ENCODE measurements at regions not wholly inside any gene's neighbourhood (a gene's known extent, or its start where the extent isn't known, plus 50 kb on each side); places are given as distances from the start of the nearest gene placed in this dataset.

GRCh38 chr17:77497578-77497934, 356.8 kb downstream of the SEC14L1 start:
- peaks cover 37% of the 10 kb centered on the region for H3K36me3 ChIP-seq (ENCODE audit: insufficient read depth, low read length)
- H3K27me3 ChIP-seq (ENCODE audit: insufficient read depth, low read length) = no peaks in the 10 kb centered on the region
- no peaks in the 10 kb centered on the region for H3K4me1 ChIP-seq (ENCODE audit: insufficient read depth, low read length)
- no peak overlapping the region for H2AFZ ChIP-seq (ENCODE audit: low read depth, low read length)
- no peaks in the 10 kb centered on the region for H3K9me3 ChIP-seq (ENCODE audit: low read length)
- H3K4me3 ChIP-seq (ENCODE audit: low read length) = no peak overlapping the region

- Histone ChIP-seq H3K27me3 (ENCODE audit: insufficient read depth, low read length) (no peaks in the 10 kb centered on the region), H3K4me1 (ENCODE audit: insufficient read depth, low read length) (no peaks in the 10 kb centered on the region), H2AFZ (ENCODE audit: low read depth, low read length) (no peak overlapping the region), H3K9me3 (ENCODE audit: low read length) (no peaks in the 10 kb centered on the region), H3K36me3 (ENCODE audit: insufficient read depth, low read length) (peaks cover 31% of the 10 kb centered on the region), H3K4me3 (ENCODE audit: low read length) (no peak overlapping the region)
Measured at GRCh38 chr17:77498091-77498741, 357.4 kb downstream of the SEC14L1 start.

- no peaks in the 10 kb centered on the region for H3K9me3 ChIP-seq (ENCODE audit: low read length)
- peaks cover 25% of the 10 kb centered on the region for H3K36me3 ChIP-seq (ENCODE audit: insufficient read depth, low read length)
- no peaks in the 10 kb centered on the region for H3K4me1 ChIP-seq (ENCODE audit: insufficient read depth, low read length)
- no peak overlapping the region for H2AFZ ChIP-seq (ENCODE audit: low read depth, low read length)
- no peaks in the 10 kb centered on the region for H3K27me3 ChIP-seq (ENCODE audit: insufficient read depth, low read length)
- no peak overlapping the region for H3K4me3 ChIP-seq (ENCODE audit: low read length)
Measured at GRCh38 chr17:77498791-77499698, 358.3 kb downstream of the SEC14L1 start.

DNA sequence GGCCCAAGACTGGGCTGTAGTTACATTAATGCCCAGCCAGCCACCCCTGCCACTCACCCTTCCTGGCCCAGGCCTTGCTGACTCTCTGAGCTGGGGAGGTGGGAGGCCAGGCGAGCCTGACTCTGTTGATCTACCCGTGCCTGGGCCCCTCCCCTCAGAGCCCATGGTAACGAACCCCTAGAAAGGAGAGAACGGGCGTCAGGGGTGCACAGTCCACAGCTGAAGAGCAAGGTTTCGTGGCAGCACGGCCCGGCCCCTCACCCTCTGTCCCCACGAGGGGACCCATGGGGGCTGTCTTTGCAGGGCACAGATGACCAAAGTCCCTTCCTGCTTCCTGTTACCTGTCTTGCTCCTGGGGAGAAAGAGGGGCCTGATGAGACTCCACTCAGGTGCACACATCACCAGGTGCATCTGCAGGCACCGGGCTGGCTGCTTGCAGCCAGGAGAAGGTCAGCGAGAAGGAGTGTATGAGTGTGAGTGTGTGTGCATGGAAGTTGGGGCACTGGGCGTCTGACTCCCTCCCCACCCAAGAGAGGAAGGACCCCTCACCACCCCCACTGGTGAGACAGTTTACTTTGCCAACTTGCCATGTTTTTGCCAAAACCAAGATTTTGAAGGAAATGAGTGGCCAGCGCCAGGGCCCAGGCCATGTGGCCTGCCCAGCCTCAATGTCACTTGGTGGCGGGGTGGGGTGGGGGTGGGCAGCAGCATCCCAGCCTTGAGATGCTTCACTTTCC, 359.1 kb downstream of the SEC14L1 start:
- H3K27me3 ChIP-seq (ENCODE audit: insufficient read depth, low read length) = no peaks in the 10 kb centered on the region
- H3K36me3 ChIP-seq (ENCODE audit: insufficient read depth, low read length) = peaks cover 19% of the 10 kb centered on the region
- H3K9me3 ChIP-seq (ENCODE audit: low read length) = no peaks in the 10 kb centered on the region
- H3K4me3 ChIP-seq (ENCODE audit: low read length) = no peak overlapping the region
- H3K4me1 ChIP-seq (ENCODE audit: insufficient read depth, low read length) = no peaks in the 10 kb centered on the region
- no peak overlapping the region for H2AFZ ChIP-seq (ENCODE audit: low read depth, low read length)

DNA sequence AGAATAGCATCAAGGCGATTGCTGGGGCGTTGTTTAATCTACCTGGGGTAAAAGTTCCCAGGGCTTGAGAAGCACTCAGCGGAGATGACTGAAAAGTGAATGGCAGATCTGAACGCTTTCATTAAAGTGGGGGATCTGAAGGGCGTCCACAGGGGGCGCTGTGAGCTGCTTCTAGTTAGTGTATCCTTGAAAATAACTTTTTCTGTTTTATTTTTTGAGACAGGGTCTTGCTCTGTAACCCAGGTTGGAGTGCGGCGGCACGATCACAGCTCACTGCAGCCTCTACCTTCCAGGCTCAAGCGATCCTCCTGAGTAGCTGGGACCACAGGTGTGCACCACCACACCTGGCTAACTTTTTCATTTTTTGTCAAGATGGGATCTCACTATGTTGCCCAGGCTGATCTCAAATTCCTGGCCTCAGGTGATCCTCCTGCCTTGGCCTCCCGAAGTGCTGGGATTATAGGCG, 360.4 kb downstream of the SEC14L1 start:
- peaks cover 13% of the 10 kb centered on the region for H3K36me3 ChIP-seq (ENCODE audit: insufficient read depth, low read length)
- H3K27me3 ChIP-seq (ENCODE audit: insufficient read depth, low read length) = no peaks in the 10 kb centered on the region
- H3K4me3 ChIP-seq (ENCODE audit: low read length) = no peak overlapping the region
- no peaks in the 10 kb centered on the region for H3K9me3 ChIP-seq (ENCODE audit: low read length)
- H2AFZ ChIP-seq (ENCODE audit: low read depth, low read length) = no peak overlapping the region
- H3K4me1 ChIP-seq (ENCODE audit: insufficient read depth, low read length) = no peaks in the 10 kb centered on the region

DNA sequence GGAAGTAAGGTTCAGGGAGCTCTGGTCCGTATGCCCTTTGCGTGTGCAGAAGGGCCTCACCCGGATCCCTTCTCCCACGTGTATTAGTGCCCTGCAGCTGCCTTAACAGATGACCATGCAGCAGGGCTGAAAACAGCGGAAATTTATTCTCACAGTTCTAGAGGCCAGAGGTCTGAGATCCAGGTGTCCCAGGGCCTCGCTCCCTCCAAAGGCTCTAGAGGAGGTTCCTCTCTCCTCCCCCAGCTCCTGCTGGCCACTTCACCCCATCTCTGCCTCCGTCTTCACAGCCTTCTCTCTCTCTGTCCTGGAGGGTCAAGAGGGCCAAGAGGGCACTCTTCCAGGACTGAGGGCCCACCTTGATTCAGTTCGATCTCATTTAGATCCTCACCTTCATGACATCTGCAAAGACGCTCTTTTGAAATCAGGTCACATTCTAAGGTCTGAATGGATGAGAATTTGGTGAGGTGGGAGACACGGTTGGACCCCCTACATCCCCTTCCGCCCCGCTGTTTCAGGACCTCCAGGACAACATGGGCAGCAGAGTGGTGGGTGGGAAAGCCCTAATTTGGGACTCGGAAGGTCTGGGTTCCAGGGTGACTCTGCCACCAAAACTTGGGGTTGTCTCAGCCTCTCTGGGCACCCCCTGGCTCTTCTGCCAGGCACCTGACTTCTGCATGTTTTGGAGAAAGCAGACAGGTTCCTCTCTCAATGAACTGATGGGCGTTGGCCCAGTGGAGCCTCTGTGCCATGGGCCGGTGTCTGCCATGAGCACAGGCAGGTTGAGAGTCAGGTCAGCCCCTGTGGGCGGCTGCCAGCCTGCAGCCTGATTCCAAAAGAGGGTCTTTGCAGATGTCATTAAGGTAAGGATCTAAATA, 361.2 kb downstream of the SEC14L1 start:
- Histone ChIP-seq H3K4me1 (ENCODE audit: insufficient read depth, low read length) (no peaks in the 10 kb centered on the region), H3K36me3 (ENCODE audit: insufficient read depth, low read length) (peaks cover 8% of the 10 kb centered on the region), H2AFZ (ENCODE audit: low read depth, low read length) (no peak overlapping the region), H3K27me3 (ENCODE audit: insufficient read depth, low read length) (no peaks in the 10 kb centered on the region), H3K9me3 (ENCODE audit: low read length) (no peaks in the 10 kb centered on the region), H3K4me3 (ENCODE audit: low read length) (no peak overlapping the region)

GRCh38 chr17:77502626-77503292, 362.0 kb downstream of the SEC14L1 start:
- Histone ChIP-seq H3K4me3 (ENCODE audit: low read length) (no peak overlapping the region), H2AFZ (ENCODE audit: low read depth, low read length) (no peak overlapping the region), H3K9me3 (ENCODE audit: low read length) (no peaks in the 10 kb centered on the region), H3K36me3 (ENCODE audit: insufficient read depth, low read length) (peaks cover 8% of the 10 kb centered on the region), H3K27me3 (ENCODE audit: insufficient read depth, low read length) (no peaks in the 10 kb centered on the region), H3K4me1 (ENCODE audit: insufficient read depth, low read length) (no peaks in the 10 kb centered on the region)

- Histone ChIP-seq H3K4me1 (ENCODE audit: insufficient read depth, low read length) (no peaks in the 10 kb centered on the region), H3K27me3 (ENCODE audit: insufficient read depth, low read length) (no peaks in the 10 kb centered on the region), H3K36me3 (ENCODE audit: insufficient read depth, low read length) (peaks cover 5% of the 10 kb centered on the region), H3K9me3 (ENCODE audit: low read length) (no peaks in the 10 kb centered on the region), H3K4me3 (ENCODE audit: low read length) (no peak overlapping the region), H2AFZ (ENCODE audit: low read depth, low read length) (no peak overlapping the region)
Measured at GRCh38 chr17:77503293-77503655, 362.5 kb downstream of the SEC14L1 start.

DNA sequence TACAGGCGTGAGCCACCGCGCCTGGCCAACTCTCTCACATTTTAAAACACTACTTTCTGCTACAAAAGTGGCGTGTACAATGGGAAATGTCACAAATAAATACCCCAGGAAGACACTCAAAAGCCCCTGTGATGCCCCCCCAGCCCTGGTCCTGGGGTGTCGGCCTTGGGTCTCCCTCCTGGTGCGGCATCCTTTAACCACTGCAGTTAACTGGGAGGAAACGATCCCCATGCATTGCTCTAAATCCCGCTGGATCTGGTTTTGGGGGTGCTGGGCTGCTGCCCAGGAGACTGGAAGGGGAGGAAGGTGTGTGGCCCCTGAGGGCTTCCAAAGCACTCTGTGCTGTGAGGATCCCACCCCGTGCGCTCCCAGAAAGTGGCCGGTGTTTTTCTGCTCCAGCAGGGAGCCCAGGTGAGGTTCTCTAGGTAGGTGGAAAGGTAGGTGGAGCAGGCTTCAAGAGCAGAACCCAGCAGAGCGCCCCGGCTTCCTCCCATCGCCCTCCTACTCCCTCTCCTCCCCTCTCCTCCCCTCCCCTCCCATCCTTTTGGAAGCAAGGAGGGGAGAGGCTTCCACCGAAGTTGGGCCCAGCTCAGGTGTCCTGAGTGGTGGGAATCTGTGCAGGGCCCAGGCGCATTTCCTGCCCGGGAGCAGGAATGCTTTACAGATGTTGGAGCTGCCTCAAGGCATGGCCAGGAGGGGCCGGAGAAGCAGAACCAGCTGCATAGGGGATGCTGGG, 363.3 kb downstream of the SEC14L1 start:
- H3K4me1 ChIP-seq (ENCODE audit: insufficient read depth, low read length) = no peaks in the 10 kb centered on the region
- H3K27me3 ChIP-seq (ENCODE audit: insufficient read depth, low read length) = no peaks in the 10 kb centered on the region
- peaks cover 5% of the 10 kb centered on the region for H3K36me3 ChIP-seq (ENCODE audit: insufficient read depth, low read length)
- no peaks in the 10 kb centered on the region for H3K9me3 ChIP-seq (ENCODE audit: low read length)
- H2AFZ ChIP-seq (ENCODE audit: low read depth, low read length) = no peak overlapping the region
- H3K4me3 ChIP-seq (ENCODE audit: low read length) = no peak overlapping the region

GRCh38 chr17:77504652-77505155, 363.9 kb downstream of the SEC14L1 start:
- Histone ChIP-seq H3K9me3 (ENCODE audit: low read length) (no peaks in the 10 kb centered on the region), H2AFZ (ENCODE audit: low read depth, low read length) (no peak overlapping the region), H3K36me3 (ENCODE audit: insufficient read depth, low read length) (peaks cover 5% of the 10 kb centered on the region), H3K4me1 (ENCODE audit: insufficient read depth, low read length) (no peaks in the 10 kb centered on the region), H3K27me3 (ENCODE audit: insufficient read depth, low read length) (no peaks in the 10 kb centered on the region), H3K4me3 (ENCODE audit: low read length) (no peak overlapping the region)

DNA sequence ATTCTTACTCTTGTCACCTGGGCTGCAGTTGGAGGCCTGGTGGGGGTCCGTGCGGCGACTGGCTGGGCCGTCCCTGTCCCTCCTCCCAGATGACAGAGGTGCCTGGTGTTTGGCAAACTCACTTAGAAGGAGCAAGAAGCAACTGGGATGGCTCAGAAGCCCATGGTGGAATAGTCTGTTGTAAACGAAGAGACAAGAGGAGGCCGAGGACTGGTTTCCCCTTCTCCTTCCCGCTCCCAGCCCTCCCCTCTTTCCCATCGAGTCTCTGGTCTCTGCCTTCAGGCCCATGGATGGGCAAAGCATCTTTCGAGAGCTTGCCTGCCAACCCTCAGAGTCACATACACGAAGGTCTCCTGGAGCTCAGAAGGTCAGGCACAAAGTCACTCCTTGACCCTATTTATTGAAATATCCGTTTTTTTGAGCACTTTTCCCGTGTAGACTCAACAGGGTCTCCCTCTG, 364.4 kb downstream of the SEC14L1 start:
- peaks cover 2% of the 10 kb centered on the region for H3K9me3 ChIP-seq (ENCODE audit: low read length)
- no peak overlapping the region for H3K4me3 ChIP-seq (ENCODE audit: low read length)
- H3K4me1 ChIP-seq (ENCODE audit: insufficient read depth, low read length) = no peaks in the 10 kb centered on the region
- no peaks in the 10 kb centered on the region for H3K27me3 ChIP-seq (ENCODE audit: insufficient read depth, low read length)
- peaks cover 5% of the 10 kb centered on the region for H3K36me3 ChIP-seq (ENCODE audit: insufficient read depth, low read length)
- no peak overlapping the region for H2AFZ ChIP-seq (ENCODE audit: low read depth, low read length)

Measured in neuron (in vitro differentiated cells).